22Rv1 (cell line): ENCODE measurements at regions not wholly inside any gene's neighbourhood (a gene's known extent, or its start where the extent isn't known, plus 50 kb on each side); places are given as distances from the start of the nearest gene placed in this dataset.

Experiments used
- H3K27ac ChIP-seq: fragments of 450-650 bp; 2 replicates; pipeline ENCODE4 v1.5.1; 2017
- CTCF ChIP-seq: fragments of 450-650 bp; IDR thresholded peaks from 2 replicates; pipeline ENCODE4 v1.5.1; 2017; ENCODE audit warnings: mild to moderate bottlenecking
- ZFX ChIP-seq: fragments of 450-650 bp; IDR thresholded peaks from 2 replicates; pipeline ENCODE4 v1.6.1; 2017; ENCODE audit warnings: antibody characterized with exemption, borderline replicate concordance

- TF ChIP-seq CTCF (no peak), ZFX (no peak)
- H3K27ac ChIP-seq, result no peak overlapping the region
These were observed 69.0 kb upstream of the XPA start for GRCh38 chr9:97766092-97766491.

- TF ChIP-seq CTCF (no peak), ZFX (no peak)
These were observed 69.5 kb upstream of the XPA start for GRCh38 chr9:97766610-97767009.

GRCh38 chr9:97767891-97768290 is 70.8 kb upstream of the XPA start:
- TF ChIP-seq ZFX, result no peak
- no peak for TF ChIP-seq CTCF
- no peak overlapping the region for H3K27ac ChIP-seq

More at GRCh38 chr9:97766610-97767009, 69.5 kb upstream of the XPA start:
- no peak overlapping the region for H3K27ac ChIP-seq

- TF ChIP-seq ZFX, result no peak
- no peak for TF ChIP-seq CTCF
- no peak overlapping the region for H3K27ac ChIP-seq
These were observed 71.6 kb upstream of the XPA start for GRCh38 chr9:97768746-97769145.

- TF ChIP-seq ZFX (no peak), CTCF (no peak)
- H3K27ac ChIP-seq, result no peak overlapping the region
These were observed 72.1 kb upstream of the XPA start for GRCh38 chr9:97769208-97769607.

- H3K27ac ChIP-seq, result no peak overlapping the region
- TF ChIP-seq ZFX (no peak), CTCF (no peak)
These were observed 73.8 kb upstream of the XPA start for GRCh38 chr9:97770808-97771372.

- no peak overlapping the region for H3K27ac ChIP-seq
- TF ChIP-seq CTCF (no peak), ZFX (no peak)
These were observed 74.5 kb upstream of the XPA start for GRCh38 chr9:97771641-97772040.
